RWPE1 (cell line): ENCODE measurements at regions not wholly inside any gene's neighbourhood (a gene's known extent, or its start where the extent isn't known, plus 50 kb on each side); places are given as distances from the start of the nearest gene placed in this dataset.

Source experiments
- CTCF ChIA-PET: fragments of 350-600 bp; sonication (Branson Sonifier 250); formaldehyde crosslinking; extraction: SDS; loops from one replicate; lab custom pipeline; 2021; lab: Yijun Ruan, JAX
- POLR2A ChIA-PET: fragments of 400-600 bp; formaldehyde crosslinking; extraction: SDS; loops from one replicate; lab custom pipeline; 2020; ENCODE audit warnings: antibody characterized with exemption; ENCODE audit not compliant: low non-redundant PET; lab: Yijun Ruan, JAX
- DNase-seq: peaks from one replicate; pipeline ENCODE4 v3.0.0; 2012; ENCODE audit warnings: low spot score
- H3K27ac ChIP-seq: fragments of 450-650 bp; 2 replicates; pipeline ENCODE4 v1.5.1; 2017
- CTCF ChIP-seq: fragments of 450-650 bp; conservative IDR thresholded peaks from 2 replicates; pipeline ENCODE4 v1.5.1; 2017; ENCODE audit warnings: low read depth, mild to moderate bottlenecking

- CTCF ChIA-PET = no interaction called here
- POLR2A ChIA-PET = no interaction called here
- TF ChIP-seq CTCF = no peak
- no peak overlapping the region for H3K27ac ChIP-seq
- DNase-seq = no peak
Observed at GRCh38 chr16:62386411-62386810, 350.2 kb upstream of the CDH8 start.

GRCh38 chr16:62383941-62384340, 347.7 kb upstream of the CDH8 start:
- DNase-seq = no peak
- ChIA-PET POLR2A (no interaction called here), CTCF (no interaction called here)
- H3K27ac ChIP-seq = no peak overlapping the region
- TF ChIP-seq CTCF = no peak

GRCh38 chr16:62370445-62370844, 334.2 kb upstream of the CDH8 start:
- DNase-seq = no peak
- H3K27ac ChIP-seq = no peak overlapping the region
- TF ChIP-seq CTCF = no peak
- ChIA-PET POLR2A (no interaction called here), CTCF (no interaction called here)

GRCh38 chr16:62363501-62363900, 327.3 kb upstream of the CDH8 start:
- ChIA-PET CTCF (interaction anchor here (0.6 kb wide), 1 partner anchor 42 kb away, joined by 3 read pairs; no protein-coding TSS in a partner anchor), POLR2A (no interaction called here)
- TF ChIP-seq CTCF = no peak
- no peak overlapping the region for H3K27ac ChIP-seq
- no peak for DNase-seq

- no peak for TF ChIP-seq CTCF
- H3K27ac ChIP-seq = no peak overlapping the region
- CTCF ChIA-PET = no interaction called here
- no peak for DNase-seq
- POLR2A ChIA-PET = no interaction called here
Observed at GRCh38 chr16:62353355-62353754, 317.1 kb upstream of the CDH8 start.

- CTCF ChIA-PET = interaction anchor here (0.7 kb wide), 1 partner anchor 908 kb away, joined by 3 read pairs; no protein-coding TSS in a partner anchor
- H3K27ac ChIP-seq = no peak overlapping the region
- TF ChIP-seq CTCF = no peak
- no peak for DNase-seq
- POLR2A ChIA-PET = no interaction called here
Observed at GRCh38 chr16:62342216-62342615, 306.0 kb upstream of the CDH8 start.
